IPS-15b (cell line): ENCODE measurements at regions not wholly inside any gene's neighbourhood (a gene's known extent, or its start where the extent isn't known, plus 50 kb on each side); places are given as distances from the start of the nearest gene placed in this dataset.

ENCODE experiments used
- H3K27me3 ChIP-seq: one replicate; pipeline ENCODE4 v1.6.1; 2013; ENCODE audit warnings: low read length; ENCODE audit not compliant: control insufficient read depth, insufficient read depth
- H3K36me3 ChIP-seq: one replicate; pipeline ENCODE4 v1.6.1; 2013; ENCODE audit warnings: low read length; ENCODE audit not compliant: control insufficient read depth, insufficient read depth
- H3K4me1 ChIP-seq: one replicate; pipeline ENCODE4 v1.6.1; 2013; ENCODE audit warnings: mild to moderate bottlenecking, low read length; ENCODE audit not compliant: control insufficient read depth, insufficient read depth
- H3K4me3 ChIP-seq: one replicate; pipeline ENCODE4 v1.5.1; 2013; ENCODE audit warnings: low read depth, low read length
- H3K9ac ChIP-seq: one replicate; pipeline ENCODE4 v1.6.1; 2013; ENCODE audit warnings: low read depth, mild to moderate bottlenecking, low read length
- H3K9me3 ChIP-seq: one replicate; pipeline ENCODE4 v1.6.1; 2013; ENCODE audit warnings: mild to moderate bottlenecking, low read length; ENCODE audit not compliant: control insufficient read depth, insufficient read depth

- H3K4me1 ChIP-seq, result no peaks in the 10 kb centered on the region
- H3K27me3 ChIP-seq, result no peaks in the 10 kb centered on the region
- H3K9ac ChIP-seq, result no peak overlapping the region
- no peak overlapping the region for H3K4me3 ChIP-seq
- no peaks in the 10 kb centered on the region for H3K36me3 ChIP-seq
- H3K9me3 ChIP-seq, result no peaks in the 10 kb centered on the region
These were observed 158.7 kb upstream of the ATP6AP2 start for GRCh38 chrX:40422021-40422420.

GRCh38 chrX:40420899-40421729, 159.7 kb upstream of the ATP6AP2 start:
- H3K9ac ChIP-seq, result no peak overlapping the region
- no peak overlapping the region for H3K4me3 ChIP-seq
- no peaks in the 10 kb centered on the region for H3K4me1 ChIP-seq
- no peaks in the 10 kb centered on the region for H3K27me3 ChIP-seq
- H3K9me3 ChIP-seq, result no peaks in the 10 kb centered on the region
- no peaks in the 10 kb centered on the region for H3K36me3 ChIP-seq

GRCh38 chrX:40418813-40419195, 162.0 kb upstream of the ATP6AP2 start:
- Histone ChIP-seq H3K4me3 (no peak overlapping the region), H3K9ac (no peak overlapping the region), H3K9me3 (no peaks in the 10 kb centered on the region), H3K36me3 (no peaks in the 10 kb centered on the region), H3K27me3 (no peaks in the 10 kb centered on the region), H3K4me1 (no peaks in the 10 kb centered on the region)

- Histone ChIP-seq H3K4me1 (no peaks in the 10 kb centered on the region), H3K4me3 (no peak overlapping the region), H3K27me3 (no peaks in the 10 kb centered on the region), H3K9me3 (no peaks in the 10 kb centered on the region), H3K36me3 (no peaks in the 10 kb centered on the region), H3K9ac (no peak overlapping the region)
These were observed 162.5 kb upstream of the ATP6AP2 start for GRCh38 chrX:40418146-40418812.

DNA sequence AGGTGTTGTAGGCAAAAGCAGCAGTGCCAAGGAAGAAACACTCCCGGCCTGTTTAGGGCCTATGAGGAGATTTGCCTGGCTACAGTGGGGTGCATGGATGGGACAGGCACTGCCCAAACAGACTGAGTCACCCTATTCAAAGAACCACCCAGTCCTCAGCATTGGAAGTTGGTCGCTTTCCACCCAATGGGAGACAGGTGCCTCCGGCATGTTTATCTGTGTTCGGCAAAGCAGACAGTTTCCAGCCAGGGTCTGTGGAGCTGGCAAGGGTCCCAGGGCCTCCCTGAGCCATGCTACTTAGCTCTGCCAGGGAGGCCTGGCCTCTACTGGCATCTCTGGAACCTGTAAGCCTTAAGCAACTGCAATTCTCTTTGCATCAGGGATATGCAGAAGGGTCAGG, 165.1 kb upstream of the ATP6AP2 start:
- Histone ChIP-seq H3K4me3 (no peak overlapping the region), H3K36me3 (no peaks in the 10 kb centered on the region), H3K9me3 (no peaks in the 10 kb centered on the region), H3K4me1 (peaks cover 7% of the 10 kb centered on the region), H3K27me3 (no peaks in the 10 kb centered on the region), H3K9ac (no peak overlapping the region)

DNA sequence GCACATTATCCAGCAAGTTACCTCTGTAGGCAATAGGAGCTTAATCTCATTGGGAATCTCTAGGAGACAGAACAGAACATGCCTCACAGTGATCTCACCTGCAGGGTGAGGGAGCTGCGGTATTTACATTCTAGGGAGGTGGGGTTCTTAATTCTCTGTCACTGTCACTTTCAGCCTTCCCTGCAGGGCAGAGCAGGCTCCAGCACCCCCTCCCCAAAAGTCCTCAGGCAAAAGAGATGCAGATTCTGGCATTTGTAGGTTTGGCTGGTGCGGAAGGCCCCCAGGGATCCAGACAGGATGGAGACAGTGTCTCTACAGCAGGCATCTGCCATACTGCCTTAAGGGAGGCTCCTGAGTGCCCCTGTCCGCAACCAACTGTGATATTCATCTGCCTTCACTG, 166.4 kb upstream of the ATP6AP2 start:
- peaks cover 7% of the 10 kb centered on the region for H3K4me1 ChIP-seq
- H3K4me3 ChIP-seq, result no peak overlapping the region
- no peaks in the 10 kb centered on the region for H3K9me3 ChIP-seq
- H3K9ac ChIP-seq, result no peak overlapping the region
- H3K27me3 ChIP-seq, result no peaks in the 10 kb centered on the region
- no peaks in the 10 kb centered on the region for H3K36me3 ChIP-seq

DNA sequence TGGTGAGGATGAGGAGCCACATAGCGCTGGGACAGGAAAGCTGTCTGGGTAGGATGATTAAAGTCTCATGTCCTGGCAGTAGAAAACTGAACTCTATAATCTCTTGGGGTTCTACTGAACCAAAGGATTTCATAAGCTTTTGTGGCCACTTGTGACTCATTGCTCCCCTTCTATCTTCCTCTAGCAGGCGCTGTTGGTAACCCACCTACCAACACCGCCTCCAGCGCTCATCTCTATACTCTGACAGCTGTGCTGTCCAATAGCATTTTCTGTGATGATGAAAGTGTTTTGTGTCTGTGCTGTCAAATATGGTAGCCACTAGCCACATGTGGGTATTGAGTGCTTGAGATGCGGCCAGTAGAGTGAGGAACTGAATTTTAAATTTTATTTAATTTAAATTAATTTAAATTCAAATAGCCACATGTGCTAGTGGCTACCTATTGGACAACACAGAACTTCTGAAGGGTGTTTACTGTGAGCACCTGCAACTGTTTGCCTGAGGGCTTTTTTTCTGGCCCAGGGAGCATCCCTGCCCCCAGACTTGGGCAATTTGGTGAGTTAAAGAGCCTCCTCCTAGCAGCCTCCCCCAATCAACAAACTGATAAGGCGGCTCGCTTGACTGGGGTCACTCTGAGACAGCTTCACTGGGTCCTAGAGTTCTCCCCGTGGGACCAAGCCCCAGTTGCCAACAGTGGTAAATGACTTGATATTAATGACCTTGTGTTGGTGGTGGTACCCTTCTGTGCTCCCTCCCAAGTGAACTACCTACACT, 169.2 kb upstream of the ATP6AP2 start:
- Histone ChIP-seq H3K4me3 (no peak overlapping the region), H3K27me3 (no peaks in the 10 kb centered on the region), H3K9ac (no peak overlapping the region), H3K36me3 (no peaks in the 10 kb centered on the region), H3K9me3 (no peaks in the 10 kb centered on the region), H3K4me1 (peaks cover 7% of the 10 kb centered on the region)

- H3K9me3 ChIP-seq, result no peaks in the 10 kb centered on the region
- no peaks in the 10 kb centered on the region for H3K27me3 ChIP-seq
- peaks cover 7% of the 10 kb centered on the region for H3K4me1 ChIP-seq
- H3K9ac ChIP-seq, result no peak overlapping the region
- H3K4me3 ChIP-seq, result no peak overlapping the region
- no peaks in the 10 kb centered on the region for H3K36me3 ChIP-seq
These were observed 169.9 kb upstream of the ATP6AP2 start for GRCh38 chrX:40410859-40411258.

GRCh38 chrX:40406330-40406859, 174.4 kb upstream of the ATP6AP2 start:
- no peak overlapping the region for H3K4me3 ChIP-seq

GRCh38 chrX:40405399-40405798, 175.4 kb upstream of the ATP6AP2 start:
- Histone ChIP-seq H3K4me1 (peaks cover 7% of the 10 kb centered on the region), H3K4me3 (no peak overlapping the region), H3K9me3 (no peaks in the 10 kb centered on the region), H3K36me3 (no peaks in the 10 kb centered on the region), H3K9ac (no peak overlapping the region), H3K27me3 (peaks cover 2% of the 10 kb centered on the region)

More at GRCh38 chrX:40406330-40406859, 174.4 kb upstream of the ATP6AP2 start:
- Histone ChIP-seq H3K4me1 (peaks cover 7% of the 10 kb centered on the region), H3K9ac (no peak overlapping the region), H3K27me3 (peaks cover 2% of the 10 kb centered on the region), H3K9me3 (no peaks in the 10 kb centered on the region), H3K36me3 (no peaks in the 10 kb centered on the region)

DNA sequence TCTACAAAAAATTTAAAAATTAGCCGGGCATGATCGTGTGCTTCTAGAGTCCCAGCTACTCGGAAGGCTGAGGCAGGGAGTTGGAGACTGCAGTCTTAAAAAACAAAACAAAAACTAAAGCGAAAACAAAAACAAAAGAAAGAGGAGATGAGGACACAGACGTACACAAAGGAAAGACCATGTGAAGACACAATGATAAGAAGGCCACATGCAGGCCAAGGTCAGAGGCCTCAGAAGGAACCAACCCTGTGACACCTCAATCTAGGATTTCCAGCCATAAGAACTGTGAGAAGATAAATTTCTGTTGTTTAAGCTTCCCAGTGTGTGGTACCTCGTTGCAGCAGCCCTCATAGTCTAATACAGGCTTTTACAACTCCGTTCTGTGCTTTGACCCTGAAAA, 177.0 kb upstream of the ATP6AP2 start:
- Histone ChIP-seq H3K36me3 (no peaks in the 10 kb centered on the region), H3K4me1 (peaks cover 7% of the 10 kb centered on the region), H3K9ac (no peak overlapping the region), H3K27me3 (peaks cover 2% of the 10 kb centered on the region), H3K4me3 (no peak overlapping the region), H3K9me3 (no peaks in the 10 kb centered on the region)
